M059J (cell line): ENCODE measurements at regions not wholly inside any gene's neighbourhood (a gene's known extent, or its start where the extent isn't known, plus 50 kb on each side); places are given as distances from the start of the nearest gene placed in this dataset.
"Not testable (repeated sequence)": the region's sequence is repeated elsewhere in the genome, so short reads cannot be mapped to it uniquely, and the experiment has no call there.

Experiments used
- DNase-seq: peaks from one replicate; pipeline ENCODE4 v3.0.0-alpha.2; 2012; ENCODE audit warnings: low read depth

- no peak for DNase-seq
Observed at GRCh38 chr5:115751176-115751575, 65.3 kb downstream of the CDO1 start.

- DNase-seq: no peak
Observed at GRCh38 chr5:115749016-115749415, 67.4 kb downstream of the CDO1 start.

- not testable (repeated sequence) for DNase-seq
Observed at GRCh38 chr5:115739245-115739644, 77.2 kb downstream of the CDO1 start.

- no peak for DNase-seq
Observed at GRCh38 chr5:115738830-115739229, 77.6 kb downstream of the CDO1 start.

GRCh38 chr5:115737452-115737851, 79.0 kb downstream of the CDO1 start:
- DNase-seq: no peak

GRCh38 chr5:115736690-115737005, 79.8 kb downstream of the CDO1 start:
- DNase-seq: no peak

- no peak for DNase-seq
Observed at GRCh38 chr5:115736004-115736689, 80.3 kb downstream of the CDO1 start.

GRCh38 chr5:115735108-115735998, 81.1 kb downstream of the CDO1 start:
- no peak for DNase-seq

- no peak for DNase-seq
Observed at GRCh38 chr5:115733607-115734006, 82.9 kb downstream of the CDO1 start.

GRCh38 chr5:115732026-115732425, 84.4 kb downstream of the CDO1 start:
- no peak for DNase-seq

GRCh38 chr5:115725522-115725921, 90.9 kb downstream of the CDO1 start:
- DNase-seq: no peak

GRCh38 chr5:115723220-115723619, 93.2 kb downstream of the CDO1 start:
- DNase-seq: no peak

- DNase-seq: no peak
Observed at GRCh38 chr5:115720888-115721287, 95.1 kb upstream of the TMED7 start.

- DNase-seq: no peak
Observed at GRCh38 chr5:115718927-115719326, 93.1 kb upstream of the TMED7 start.

- no peak for DNase-seq
Observed at GRCh38 chr5:115713408-115713807, 87.6 kb upstream of the TMED7 start.

GRCh38 chr5:115709585-115709984, 83.7 kb upstream of the TMED7 start:
- DNase-seq: no peak

GRCh38 chr5:115708819-115709477, 83.1 kb upstream of the TMED7 start:
- no peak for DNase-seq

- no peak for DNase-seq
Observed at GRCh38 chr5:115703514-115703913, 77.7 kb upstream of the TMED7 start.

- no peak for DNase-seq
Observed at GRCh38 chr5:115702025-115702424, 76.2 kb upstream of the TMED7 start.

- no peak for DNase-seq
Observed at GRCh38 chr5:115699967-115700366, 74.1 kb upstream of the TMED7 start.

GRCh38 chr5:115696141-115696650, 70.4 kb upstream of the TMED7 start:
- DNase-seq: no peak

GRCh38 chr5:115695310-115695880, 69.6 kb upstream of the TMED7 start:
- no peak for DNase-seq
